Right ventricle myocardium inferior (tissue), 1 donor: ENCODE measurements at regions not wholly inside any gene's neighbourhood (a gene's known extent, or its start where the extent isn't known, plus 50 kb on each side); places are given as distances from the start of the nearest gene placed in this dataset.
"Not testable (repeated sequence)": the region's sequence is repeated elsewhere in the genome, so short reads cannot be mapped to it uniquely, and the experiment has no call there.

Source experiments
- ATAC-seq: fragments of 200-7000 bp; cut with Tn5 transposase; one replicate; pipeline ENCODE4 v1.9.1; 2020; ENCODE audit warnings: mild to moderate bottlenecking, moderate library complexity
- DNase-seq: peaks from one replicate; pipeline ENCODE4 v3.0.0; 2021; ENCODE audit errors: missing footprints
- intact Hi-C: fragments of 100-400 bp; cut with DNase I; formaldehyde crosslinking; loops from one replicate; pipeline ENCODE4 v1.11.0; 2022
- donor health status: DM: no; HTN: yes; CAD: no; lungs with severe emphysema.

- ATAC-seq (no peak), DNase-seq (no peak)
- intact Hi-C loops, result no loop called here
Measured at GRCh38 chr6:159429433-159429832, 260.2 kb downstream of the FNDC1 start.

GRCh38 chr6:159427771-159428170 lies 258.6 kb downstream of the FNDC1 start:
- ATAC-seq, result no peak
- intact Hi-C loops, result no loop called here
- DNase-seq, result no peak

- no peak for DNase-seq
- no peak for ATAC-seq
- intact Hi-C loops, result no loop called here
Measured at GRCh38 chr6:159427335-159427734, 258.1 kb downstream of the FNDC1 start.

GRCh38 chr6:159425421-159425820 lies 256.2 kb downstream of the FNDC1 start:
- intact Hi-C loops, result no loop called here
- ATAC-seq, result no peak
- DNase-seq, result no peak

GRCh38 chr6:159422041-159422984 lies 253.1 kb downstream of the FNDC1 start:
- intact Hi-C loops, result no loop called here
- DNase-seq (no peak), ATAC-seq (peak; percentile 60)

GRCh38 chr6:159421586-159421985 lies 252.4 kb downstream of the FNDC1 start:
- intact Hi-C loops, result no loop called here
- ATAC-seq, result no peak
- no peak for DNase-seq

- ATAC-seq (no peak), DNase-seq (no peak)
- intact Hi-C loops, result no loop called here
Measured at GRCh38 chr6:159418997-159419396, 249.8 kb downstream of the FNDC1 start.

GRCh38 chr6:159416891-159417560 lies 247.8 kb downstream of the FNDC1 start:
- no peak for DNase-seq
- ATAC-seq, result no peak
- intact Hi-C loops, result no loop called here

- ATAC-seq (no peak), DNase-seq (no peak)
- intact Hi-C loops, result no loop called here
Measured at GRCh38 chr6:159415540-159415939, 246.3 kb downstream of the FNDC1 start.

- intact Hi-C loops, result no loop called here
- ATAC-seq (no peak), DNase-seq (no peak)
Measured at GRCh38 chr6:159414711-159415110, 245.5 kb downstream of the FNDC1 start.

- DNase-seq, intact Hi-C loops, ATAC-seq: not testable (repeated sequence)
Measured at GRCh38 chr6:159407211-159407780, 238.1 kb downstream of the FNDC1 start.

- intact Hi-C loops, result no loop called here
- DNase-seq (no peak), ATAC-seq (no peak)
Measured at GRCh38 chr6:159404296-159404695, 235.1 kb downstream of the FNDC1 start.

- ATAC-seq (no peak), DNase-seq (no peak)
- intact Hi-C loops, result no loop called here
Measured at GRCh38 chr6:159400826-159401225, 231.6 kb downstream of the FNDC1 start.

- intact Hi-C loops, result no loop called here
- DNase-seq, result no peak
- ATAC-seq, result peak; percentile 50
Measured at GRCh38 chr6:159399751-159400221, 230.6 kb downstream of the FNDC1 start.

GRCh38 chr6:159398633-159399032 lies 229.4 kb downstream of the FNDC1 start:
- intact Hi-C loops, result no loop called here
- no peak for ATAC-seq
- DNase-seq, result no peak

- no peak for ATAC-seq
- intact Hi-C loops, result no loop called here
Measured at GRCh38 chr6:159397753-159398152, 228.6 kb downstream of the FNDC1 start.

GRCh38 chr6:159395609-159396008 lies 226.4 kb downstream of the FNDC1 start:
- ATAC-seq (no peak), DNase-seq (no peak)
- intact Hi-C loops, result no loop called here

More at GRCh38 chr6:159397753-159398152, 228.6 kb downstream of the FNDC1 start:
- no peak for DNase-seq

- intact Hi-C loops, ATAC-seq, DNase-seq: not testable (repeated sequence)
Measured at GRCh38 chr6:159392695-159393094, 223.5 kb downstream of the FNDC1 start.

- DNase-seq, result no peak
- ATAC-seq, result peak; percentile 67
- intact Hi-C loops, result no loop called here
Measured at GRCh38 chr6:159390381-159390780, 221.2 kb downstream of the FNDC1 start.

- DNase-seq, result no peak
- intact Hi-C loops, result no loop called here
- ATAC-seq, result no peak
Measured at GRCh38 chr6:159389695-159390094, 220.5 kb downstream of the FNDC1 start.
